ENCODE measurements at regions not wholly inside any gene's neighbourhood (a gene's known extent, or its start where the extent isn't known, plus 50 kb on each side); places are given as distances from the start of the nearest gene placed in this dataset.

- TF ChIP-seq POLR2A (IDR thresholded peaks at IDR 0.05) (no peak), CTCF (IDR thresholded peaks at IDR 0.05) (no peak), EP300 (IDR thresholded peaks at IDR 0.05) (no peak)
Observed at GRCh38 chr4:114476310-114476709, 122.3 kb upstream of the UGT8 start.
